CD14-positive monocyte (primary cell): ENCODE measurements at regions not wholly inside any gene's neighbourhood (a gene's known extent, or its start where the extent isn't known, plus 50 kb on each side); places are given as distances from the start of the nearest gene placed in this dataset.

ENCODE experiments used
- DNase-seq, 3 donors: peaks; one replicate each; pipeline ENCODE4 v3.0.0-alpha.2; 2011 to 2022
- H2AFZ ChIP-seq: 2 replicates; pipeline ENCODE4 v1.6.0; 2012; ENCODE audit warnings: mild to moderate bottlenecking, low read depth, low read length, inconsistent platforms; ENCODE audit not compliant: insufficient read depth, poor library complexity, severe bottlenecking
- H3K27ac ChIP-seq, 2 donors: 1 replicate in 1 of 2; 2 replicates in 1 of 2; pipeline ENCODE4 v1.5.1; 2012 to 2013; ENCODE audit warnings: low read length in 2 of 2, control low read depth in 1 of 2, inconsistent platforms in 1 of 2, low read depth in 1 of 2, mild to moderate bottlenecking in 1 of 2
- H3K27me3 ChIP-seq, 2 donors: one replicate each; pipeline versions ENCODE4 v1.6.0 to v1.6.1; 2011 to 2013; ENCODE audit warnings: low read length in 2 of 2; ENCODE audit not compliant: control insufficient read depth in 2 of 2, insufficient read depth in 2 of 2
- H3K36me3 ChIP-seq, 2 donors: replicated peaks in 1 of 2; 1 replicate in 1 of 2; 2 replicates in 1 of 2; pipeline versions ENCODE4 v1.5.1 to v1.6.1; 2012 to 2013; ENCODE audit warnings: low read length in 2 of 2, control low read depth in 1 of 2, inconsistent platforms in 1 of 2, mild to moderate bottlenecking in 1 of 2; ENCODE audit not compliant: insufficient read depth in 2 of 2, control insufficient read depth in 1 of 2
- H3K4me1 ChIP-seq, 2 donors: 1 replicate in 1 of 2; 2 replicates in 1 of 2; pipeline versions ENCODE4 v1.5.1 to v1.6.1; 2012 to 2013; ENCODE audit warnings: low read length in 2 of 2, control low read depth in 1 of 2, inconsistent platforms in 1 of 2, mild to moderate bottlenecking in 1 of 2, moderate library complexity in 1 of 2; ENCODE audit not compliant: insufficient read depth in 2 of 2, control insufficient read depth in 1 of 2
- H3K4me2 ChIP-seq: replicated peaks from 2 replicates; pipeline ENCODE3; 2012; ENCODE audit warnings: low read length, moderate library complexity, mild to moderate bottlenecking; ENCODE audit not compliant: poor library complexity, severe bottlenecking; ENCODE audit errors: extremely low read depth
- H3K4me3 ChIP-seq, 3 experiments: fragments of 200-600 bp in 1 of 3; sonication (generic) in 1 of 3; replicated peaks in 1 of 3; 1 replicate in 2 of 3; 2 replicates in 1 of 3; pipeline ENCODE4 v1.5.1; 2011 to 2013; ENCODE audit warnings: low read length in 3 of 3, mild to moderate bottlenecking in 3 of 3, control low read depth in 2 of 3, low read depth in 2 of 3, inconsistent platforms in 1 of 3, moderate library complexity in 1 of 3
- H3K79me2 ChIP-seq: 2 replicates; pipeline ENCODE4 v1.6.0; 2012; ENCODE audit warnings: mild to moderate bottlenecking, control low read depth, inconsistent platforms, low read length, moderate library complexity; ENCODE audit not compliant: insufficient read depth
- H3K9ac ChIP-seq: 2 replicates; pipeline ENCODE4 v1.6.0; 2017; ENCODE audit warnings: low read length, mild to moderate bottlenecking; ENCODE audit not compliant: insufficient read depth, poor library complexity, severe bottlenecking
- H3K9me3 ChIP-seq, 2 donors: replicated peaks in 1 of 2; 1 replicate in 1 of 2; 2 replicates in 1 of 2; pipeline versions ENCODE4 v1.5.1 to v1.6.1; 2012 to 2013; ENCODE audit warnings: low read length in 2 of 2, control low read depth in 1 of 2; ENCODE audit not compliant: control insufficient read depth in 1 of 2, insufficient read depth in 1 of 2
- H4K20me1 ChIP-seq: 2 replicates; pipeline ENCODE4 v1.6.0; 2012; ENCODE audit warnings: mild to moderate bottlenecking, low read length, control low read depth, moderate library complexity; ENCODE audit not compliant: insufficient read depth
- H3K27ac Mint-ChIP-seq, 7 donors: one replicate each; pipeline ENCODE4 v1.8.0; 2020; ENCODE audit warnings: mild to moderate bottlenecking in 7 of 7, mixed read lengths in 7 of 7, moderate library complexity in 6 of 7, inconsistent platforms in 2 of 7
- H3K27me3 Mint-ChIP-seq, 3 donors: one replicate each; pipeline ENCODE4 v1.8.0; 2021 to 2022; ENCODE audit warnings: low read depth in 3 of 3, mild to moderate bottlenecking in 3 of 3, mixed read lengths in 3 of 3, moderate library complexity in 3 of 3, inconsistent platforms in 1 of 3
- H3K36me3 Mint-ChIP-seq, 2 donors: one replicate each; pipeline ENCODE4 v1.8.0; 2020; ENCODE audit warnings: mixed read lengths in 2 of 2, inconsistent platforms in 1 of 2, mild to moderate bottlenecking in 1 of 2
- H3K4me1 Mint-ChIP-seq: one replicate; pipeline ENCODE4 v1.8.0; 2020; ENCODE audit warnings: mild to moderate bottlenecking, mixed read lengths
- H3K4me3 Mint-ChIP-seq, 2 donors: one replicate each; pipeline ENCODE4 v1.8.0; 2020; ENCODE audit warnings: mild to moderate bottlenecking in 2 of 2, mixed read lengths in 2 of 2, moderate library complexity in 1 of 2
- H3K9me3 Mint-ChIP-seq, 7 donors: one replicate each; pipeline ENCODE4 v1.8.0; 2020 to 2022; ENCODE audit warnings: mixed read lengths in 7 of 7, mild to moderate bottlenecking in 6 of 7, moderate library complexity in 6 of 7, inconsistent platforms in 2 of 7
- CTCF ChIP-seq: fragments of 200-600 bp; IDR thresholded peaks from one replicate; pipeline ENCODE4 v1.8.0; 2022; ENCODE audit warnings: antibody characterized with exemption, mild to moderate bottlenecking
- WGBS: methylation state at CpG from one replicate; pipeline ENCODE4 v1.1.5; 2013; ENCODE audit warnings: missing lambda C conversion rate; ENCODE audit not compliant: insufficient coverage; 5-methylcytosine and 5-hydroxymethylcytosine counted together
- intact Hi-C, 2 donors: fragments of 100-400 bp; cut with micrococcal nuclease; formaldehyde crosslinking; loops; one replicate each; pipeline versions ENCODE4 v1.15.0 to v1.15.1; 2023

GRCh38 chr21:16071761-16072160 is 342.0 kb downstream of the USP25 start:
- no peaks in the 10 kb centered on the region for H3K27me3 Mint-ChIP-seq

GRCh38 chr21:16072221-16072620 is 342.4 kb downstream of the USP25 start:
- H3K9me3 Mint-ChIP-seq = no peaks in the 10 kb centered on the region
- intact Hi-C loops = no loop called here

More at GRCh38 chr21:16071761-16072160, 342.0 kb downstream of the USP25 start:
- Mint-ChIP-seq H3K4me3 (no peak overlapping the region), H3K4me1 (no peaks in the 10 kb centered on the region), H3K36me3 (no peaks in the 10 kb centered on the region), H3K27ac (no peak overlapping the region), H3K9me3 (no peaks in the 10 kb centered on the region)
- DNase-seq = no peak
- no peak overlapping the region for H3K4me3 ChIP-seq
- H4K20me1 ChIP-seq = no peaks in the 10 kb centered on the region
- no peak overlapping the region for H3K4me2 ChIP-seq
- H3K27ac ChIP-seq = no peak overlapping the region
- no CpG with 5 or more reads among the region's 2 CpGs for WGBS
- H3K9ac ChIP-seq = no peak overlapping the region
- no peak overlapping the region for H2AFZ ChIP-seq
- no peak for TF ChIP-seq CTCF
- no peaks in the 10 kb centered on the region for H3K36me3 ChIP-seq
- H3K79me2 ChIP-seq = no peaks in the 10 kb centered on the region
- H3K27me3 ChIP-seq = no peaks in the 10 kb centered on the region
- intact Hi-C loops = no loop called here
- no peaks in the 10 kb centered on the region for H3K9me3 ChIP-seq
- no peaks in the 10 kb centered on the region for H3K4me1 ChIP-seq

More at GRCh38 chr21:16072221-16072620, 342.4 kb downstream of the USP25 start:
- H3K4me1 Mint-ChIP-seq = no peaks in the 10 kb centered on the region
- Histone ChIP-seq H3K79me2 (no peaks in the 10 kb centered on the region), H3K9ac (no peak overlapping the region), H3K4me2 (no peak overlapping the region), H4K20me1 (no peaks in the 10 kb centered on the region), H3K27me3 (no peaks in the 10 kb centered on the region), H3K36me3 (no peaks in the 10 kb centered on the region), H3K4me1 (no peaks in the 10 kb centered on the region), H3K4me3 (no peak overlapping the region), H3K27ac (no peak overlapping the region), H3K9me3 (no peaks in the 10 kb centered on the region), H2AFZ (no peak overlapping the region)
- no peaks in the 10 kb centered on the region for H3K36me3 Mint-ChIP-seq
- no CpG with 5 or more reads among the region's 3 CpGs for WGBS
- no peak overlapping the region for H3K4me3 Mint-ChIP-seq
- DNase-seq = no peak
- no peak overlapping the region for H3K27ac Mint-ChIP-seq
- H3K27me3 Mint-ChIP-seq = no peaks in the 10 kb centered on the region
- no peak for TF ChIP-seq CTCF
